Liver (tissue), 3 donors: ENCODE measurements at regions not wholly inside any gene's neighbourhood (a gene's known extent, or its start where the extent isn't known, plus 50 kb on each side); places are given as distances from the start of the nearest gene placed in this dataset.

Experiments
- GABPA ChIP-seq, 2 donors: IDR thresholded peaks in 1 of 2; conservative IDR thresholded peaks in 1 of 2; 2 replicates each; pipeline ENCODE4 v1.6.1; 2016; ENCODE audit warnings: antibody characterized with exemption in 2 of 2, mild to moderate bottlenecking in 1 of 2, moderate library complexity in 1 of 2
- HNF4A ChIP-seq, 2 donors: conservative IDR thresholded peaks; 2 replicates each; pipeline ENCODE4 v1.6.1; 2016; ENCODE audit warnings: antibody characterized with exemption in 2 of 2, mild to moderate bottlenecking in 2 of 2
- JUND ChIP-seq, 2 donors: IDR thresholded peaks; 2 replicates each; pipeline ENCODE4 v1.6.1; 2016; ENCODE audit warnings: antibody characterized with exemption in 2 of 2
- NR2F2 ChIP-seq: IDR thresholded peaks from 2 replicates; pipeline ENCODE4 v1.6.1; 2016; ENCODE audit warnings: antibody characterized with exemption
- RAD21 ChIP-seq, 2 donors: IDR thresholded peaks; 2 replicates each; pipeline ENCODE4 v1.6.1; 2016; ENCODE audit warnings: antibody characterized with exemption in 2 of 2, mild to moderate bottlenecking in 2 of 2
- REST ChIP-seq: IDR thresholded peaks from 2 replicates; pipeline ENCODE4 v1.6.1; 2016; ENCODE audit warnings: antibody characterized with exemption, mild to moderate bottlenecking
- RXRA ChIP-seq, 2 donors: IDR thresholded peaks; 2 replicates each; pipeline ENCODE4 v1.6.1; 2017 to 2018; ENCODE audit warnings: antibody characterized with exemption in 2 of 2, mild to moderate bottlenecking in 1 of 2
- SP1 ChIP-seq: IDR thresholded peaks from 2 replicates; pipeline ENCODE4 v1.6.1; 2018; ENCODE audit warnings: antibody characterized with exemption, mild to moderate bottlenecking
- TAF1 ChIP-seq: conservative IDR thresholded peaks from 2 replicates; pipeline ENCODE4 v1.6.1; 2016; ENCODE audit warnings: antibody characterized with exemption, mild to moderate bottlenecking
- YY1 ChIP-seq: IDR thresholded peaks from 2 replicates; pipeline ENCODE4 v1.6.1; 2016; ENCODE audit warnings: antibody characterized with exemption, mild to moderate bottlenecking
- ZBTB33 ChIP-seq: IDR thresholded peaks from 2 replicates; pipeline ENCODE4 v1.6.1; 2016; ENCODE audit warnings: antibody characterized with exemption
- TF ChIP-seq, protein P1 (sequence below): fragments of 150-350 bp; IDR thresholded peaks from 2 replicates; pipeline ENCODE4 v1.5.1; 2017; ENCODE audit warnings: improper control_type of control experiment, low read depth, low read length; ENCODE audit not compliant: missing input control
- TF ChIP-seq, protein P2 (sequence below): IDR thresholded peaks from 2 replicates; pipeline ENCODE4 v1.6.1; 2016; ENCODE audit warnings: antibody characterized with exemption
- TF ChIP-seq, protein P3 (sequence below): IDR thresholded peaks from 2 replicates; pipeline ENCODE4 v1.6.1; 2016; ENCODE audit warnings: antibody characterized with exemption
- donor health status: healthy.
- donor health status: healthy.

- TF ChIP-seq, protein P1, sequence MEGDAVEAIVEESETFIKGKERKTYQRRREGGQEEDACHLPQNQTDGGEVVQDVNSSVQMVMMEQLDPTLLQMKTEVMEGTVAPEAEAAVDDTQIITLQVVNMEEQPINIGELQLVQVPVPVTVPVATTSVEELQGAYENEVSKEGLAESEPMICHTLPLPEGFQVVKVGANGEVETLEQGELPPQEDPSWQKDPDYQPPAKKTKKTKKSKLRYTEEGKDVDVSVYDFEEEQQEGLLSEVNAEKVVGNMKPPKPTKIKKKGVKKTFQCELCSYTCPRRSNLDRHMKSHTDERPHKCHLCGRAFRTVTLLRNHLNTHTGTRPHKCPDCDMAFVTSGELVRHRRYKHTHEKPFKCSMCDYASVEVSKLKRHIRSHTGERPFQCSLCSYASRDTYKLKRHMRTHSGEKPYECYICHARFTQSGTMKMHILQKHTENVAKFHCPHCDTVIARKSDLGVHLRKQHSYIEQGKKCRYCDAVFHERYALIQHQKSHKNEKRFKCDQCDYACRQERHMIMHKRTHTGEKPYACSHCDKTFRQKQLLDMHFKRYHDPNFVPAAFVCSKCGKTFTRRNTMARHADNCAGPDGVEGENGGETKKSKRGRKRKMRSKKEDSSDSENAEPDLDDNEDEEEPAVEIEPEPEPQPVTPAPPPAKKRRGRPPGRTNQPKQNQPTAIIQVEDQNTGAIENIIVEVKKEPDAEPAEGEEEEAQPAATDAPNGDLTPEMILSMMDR, result no peak
- TF ChIP-seq NR2F2 (no peak), HNF4A (conservative IDR thresholded peaks at IDR 0.05) (no peak), ZBTB33 (no peak), REST (no peak), JUND (IDR thresholded peaks at IDR 0.05) (no peak), RAD21 (IDR thresholded peaks at IDR 0.05) (no peak), GABPA (IDR thresholded peaks at IDR 0.05 in 1 of 2, conservative IDR thresholded peaks at IDR 0.05 in 1 of 2) (no peak), RXRA (IDR thresholded peaks at IDR 0.05) (no peak), YY1 (no peak), TAF1 (no peak), SP1 (no peak)
- TF ChIP-seq, protein P2, sequence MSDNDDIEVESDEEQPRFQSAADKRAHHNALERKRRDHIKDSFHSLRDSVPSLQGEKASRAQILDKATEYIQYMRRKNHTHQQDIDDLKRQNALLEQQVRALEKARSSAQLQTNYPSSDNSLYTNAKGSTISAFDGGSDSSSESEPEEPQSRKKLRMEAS, result no peak
- TF ChIP-seq, protein P3, sequence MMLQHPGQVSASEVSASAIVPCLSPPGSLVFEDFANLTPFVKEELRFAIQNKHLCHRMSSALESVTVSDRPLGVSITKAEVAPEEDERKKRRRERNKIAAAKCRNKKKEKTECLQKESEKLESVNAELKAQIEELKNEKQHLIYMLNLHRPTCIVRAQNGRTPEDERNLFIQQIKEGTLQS, result no peak
These were observed 410.3 kb upstream of the ZWINT start for GRCh38 chr10:56771343-56771742.
